Right lobe of liver (tissue), 4 donors: ENCODE measurements at regions not wholly inside any gene's neighbourhood (a gene's known extent, or its start where the extent isn't known, plus 50 kb on each side); places are given as distances from the start of the nearest gene placed in this dataset.

ENCODE experiments used
- POLR2A ChIP-seq: fragments of 450-650 bp; IDR thresholded peaks from one replicate; pipeline ENCODE4 v1.6.1; 2017; ENCODE audit warnings: antibody characterized with exemption, mild to moderate bottlenecking
- TF ChIP-seq, protein P1 (sequence below), 4 donors: fragments of 200-600 bp in 3 of 4; fragments of 450-650 bp in 1 of 4; IDR thresholded peaks; one replicate each; pipeline versions ENCODE4 v1.5.1 to v1.8.0; 2016 to 2022; ENCODE audit warnings: antibody characterized with exemption in 4 of 4, mild to moderate bottlenecking in 2 of 4
- donor health status: DM: no; HTN: no; CAD: no.
- donor health status: DM: no; HTN: no; CAD: no.
- donor health status: DM: no; HTN: yes; CAD: no.

- TF ChIP-seq, protein P1, sequence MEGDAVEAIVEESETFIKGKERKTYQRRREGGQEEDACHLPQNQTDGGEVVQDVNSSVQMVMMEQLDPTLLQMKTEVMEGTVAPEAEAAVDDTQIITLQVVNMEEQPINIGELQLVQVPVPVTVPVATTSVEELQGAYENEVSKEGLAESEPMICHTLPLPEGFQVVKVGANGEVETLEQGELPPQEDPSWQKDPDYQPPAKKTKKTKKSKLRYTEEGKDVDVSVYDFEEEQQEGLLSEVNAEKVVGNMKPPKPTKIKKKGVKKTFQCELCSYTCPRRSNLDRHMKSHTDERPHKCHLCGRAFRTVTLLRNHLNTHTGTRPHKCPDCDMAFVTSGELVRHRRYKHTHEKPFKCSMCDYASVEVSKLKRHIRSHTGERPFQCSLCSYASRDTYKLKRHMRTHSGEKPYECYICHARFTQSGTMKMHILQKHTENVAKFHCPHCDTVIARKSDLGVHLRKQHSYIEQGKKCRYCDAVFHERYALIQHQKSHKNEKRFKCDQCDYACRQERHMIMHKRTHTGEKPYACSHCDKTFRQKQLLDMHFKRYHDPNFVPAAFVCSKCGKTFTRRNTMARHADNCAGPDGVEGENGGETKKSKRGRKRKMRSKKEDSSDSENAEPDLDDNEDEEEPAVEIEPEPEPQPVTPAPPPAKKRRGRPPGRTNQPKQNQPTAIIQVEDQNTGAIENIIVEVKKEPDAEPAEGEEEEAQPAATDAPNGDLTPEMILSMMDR (IDR thresholded peaks at IDR 0.05), result no peak
- no peak for TF ChIP-seq POLR2A
Measured at GRCh38 chr9:86836797-86837196, 110.5 kb downstream of the GAS1 start.
